NT2/D1 (cell line): ENCODE measurements at regions not wholly inside any gene's neighbourhood (a gene's known extent, or its start where the extent isn't known, plus 50 kb on each side); places are given as distances from the start of the nearest gene placed in this dataset.

Source experiments
- SUZ12 ChIP-seq: IDR thresholded peaks from 2 replicates; pipeline ENCODE4 v1.6.1; 2011; ENCODE audit not compliant: insufficient read length, insufficient read depth; ENCODE audit errors: extremely low read depth
- YY1 ChIP-seq: IDR thresholded peaks from 2 replicates; pipeline ENCODE4 v1.6.1; 2011; ENCODE audit not compliant: insufficient read length, insufficient read depth

DNA sequence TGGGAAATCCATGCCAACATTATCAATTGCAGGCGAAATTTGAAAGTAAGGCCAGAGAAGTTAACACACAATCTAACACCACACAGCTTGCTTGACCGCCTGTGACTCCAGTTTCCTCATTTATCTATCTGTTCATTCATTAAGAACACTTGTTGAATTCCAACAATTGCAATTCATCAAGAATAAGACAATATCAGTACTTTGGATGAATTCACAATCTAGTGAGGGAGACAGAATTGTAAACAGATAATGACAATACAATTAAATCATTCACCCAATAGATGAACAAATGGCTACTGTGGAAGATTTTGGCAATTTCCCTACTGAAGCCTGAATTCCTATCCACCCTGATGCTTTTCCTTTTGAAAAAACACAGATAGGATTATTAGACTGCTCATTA lies 181.6 kb downstream of the TRIM36 start:
- no peak for TF ChIP-seq SUZ12
- no peak for TF ChIP-seq YY1
